ELR (cell line): ENCODE measurements at regions not wholly inside any gene's neighbourhood (a gene's known extent, or its start where the extent isn't known, plus 50 kb on each side); places are given as distances from the start of the nearest gene placed in this dataset.

Source experiments
- DNase-seq: peaks from one replicate; pipeline ENCODE4 v3.0.0-alpha.2; 2015; ENCODE audit warnings: low read depth

GRCh38 chr3:152516216-152516615 lies 247.5 kb downstream of the MBNL1 start:
- DNase-seq = no peak

GRCh38 chr3:152517502-152517901 lies 248.8 kb downstream of the MBNL1 start:
- no peak for DNase-seq

- DNase-seq = no peak
Measured at GRCh38 chr3:152518346-152518745, 249.6 kb downstream of the MBNL1 start.

- DNase-seq = no peak
Measured at GRCh38 chr3:152519376-152519775, 250.6 kb downstream of the MBNL1 start.

- DNase-seq = no peak
Measured at GRCh38 chr3:152522036-152522435, 253.3 kb downstream of the MBNL1 start.

GRCh38 chr3:152524198-152525140 lies 255.7 kb downstream of the MBNL1 start:
- peak; percentile 66 for DNase-seq

GRCh38 chr3:152531717-152532116 lies 263.0 kb downstream of the MBNL1 start:
- no peak for DNase-seq

- no peak for DNase-seq
Measured at GRCh38 chr3:152538518-152538917, 269.8 kb downstream of the MBNL1 start.

GRCh38 chr3:152539191-152539764 lies 270.5 kb downstream of the MBNL1 start:
- DNase-seq = peak; percentile 4

- DNase-seq = no peak
Measured at GRCh38 chr3:152540120-152540519, 271.4 kb downstream of the MBNL1 start.

- DNase-seq = no peak
Measured at GRCh38 chr3:152547153-152547552, 278.4 kb downstream of the MBNL1 start.

- no peak for DNase-seq
Measured at GRCh38 chr3:152549263-152549662, 280.5 kb downstream of the MBNL1 start.

- no peak for DNase-seq
Measured at GRCh38 chr3:152550284-152550683, 281.6 kb downstream of the MBNL1 start.

- no peak for DNase-seq
Measured at GRCh38 chr3:152554980-152555379, 280.0 kb upstream of the P2RY1 start.

GRCh38 chr3:152555666-152556291 lies 279.2 kb upstream of the P2RY1 start:
- DNase-seq = no peak

GRCh38 chr3:152556731-152557254 lies 278.1 kb upstream of the P2RY1 start:
- DNase-seq = peak; percentile 70

GRCh38 chr3:152557302-152557999 lies 277.5 kb upstream of the P2RY1 start:
- DNase-seq = no peak

- no peak for DNase-seq
Measured at GRCh38 chr3:152558386-152558785, 276.5 kb upstream of the P2RY1 start.

- no peak for DNase-seq
Measured at GRCh38 chr3:152559246-152559645, 275.7 kb upstream of the P2RY1 start.

- no peak for DNase-seq
Measured at GRCh38 chr3:152564459-152564858, 270.5 kb upstream of the P2RY1 start.

GRCh38 chr3:152574461-152575079 lies 260.4 kb upstream of the P2RY1 start:
- DNase-seq = peak; percentile 65

- no peak for DNase-seq
Measured at GRCh38 chr3:152578769-152579168, 256.2 kb upstream of the P2RY1 start.
